Caki2 (cell line): ENCODE measurements at regions not wholly inside any gene's neighbourhood (a gene's known extent, or its start where the extent isn't known, plus 50 kb on each side); places are given as distances from the start of the nearest gene placed in this dataset.

Source experiments
- DNase-seq: peaks from one replicate; pipeline ENCODE4 v3.0.0-alpha.2; 2015; ENCODE audit warnings: low read depth
- in situ Hi-C: cut with HindIII; loops from 2 replicates; pipeline ENCODE4 v1.10.0; 2016; ENCODE audit warnings: low sequenced_read_pairs, low pct_unique_long_range_greater_than_20kb, mixed read lengths

- in situ Hi-C loops = no loop called here
These were observed 535.0 kb upstream of the CDH18 start for GRCh38 chr5:20522905-20523482.

DNA sequence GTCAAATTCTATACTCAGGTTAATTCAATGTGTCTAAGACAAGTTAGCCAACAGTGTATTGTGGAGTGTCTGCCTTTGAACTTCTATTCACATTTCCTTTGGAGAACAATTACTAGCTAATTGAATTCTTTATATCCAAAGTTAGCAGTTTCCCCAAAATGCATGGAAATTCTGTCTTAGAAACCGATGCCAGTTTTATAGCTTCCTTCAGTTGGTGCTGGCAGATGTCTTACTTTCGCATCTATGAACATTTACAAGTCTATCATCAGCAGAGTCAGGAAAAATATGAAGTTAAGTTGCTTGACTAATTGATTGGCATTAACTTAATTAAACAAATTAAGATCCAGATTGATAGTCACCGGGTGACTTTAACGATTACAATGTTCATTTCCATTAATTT, 527.6 kb upstream of the CDH18 start:
- in situ Hi-C loops = no loop called here
- DNase-seq = no peak

More at GRCh38 chr5:20522905-20523482, 535.0 kb upstream of the CDH18 start:
- no peak for DNase-seq

DNA sequence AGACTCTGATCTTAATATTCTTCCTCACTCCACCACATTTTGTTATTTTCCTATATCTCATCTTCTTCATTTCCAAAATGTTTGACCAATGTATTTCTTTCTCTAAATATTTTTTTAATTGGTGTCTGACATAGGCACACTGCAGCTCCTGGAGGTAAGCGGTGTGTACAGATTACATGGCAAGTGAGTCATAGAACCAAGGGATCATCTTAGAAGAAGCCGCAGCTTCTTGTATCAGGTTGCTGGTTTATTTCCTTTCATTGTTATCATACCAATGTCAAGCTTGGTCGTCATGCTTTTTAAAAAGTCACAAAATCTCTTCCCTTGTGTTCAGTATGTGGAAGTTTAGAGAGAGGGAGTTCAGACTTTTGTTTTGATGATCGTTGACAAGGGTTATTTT, 526.1 kb upstream of the CDH18 start:
- in situ Hi-C loops = no loop called here
- no peak for DNase-seq

DNA sequence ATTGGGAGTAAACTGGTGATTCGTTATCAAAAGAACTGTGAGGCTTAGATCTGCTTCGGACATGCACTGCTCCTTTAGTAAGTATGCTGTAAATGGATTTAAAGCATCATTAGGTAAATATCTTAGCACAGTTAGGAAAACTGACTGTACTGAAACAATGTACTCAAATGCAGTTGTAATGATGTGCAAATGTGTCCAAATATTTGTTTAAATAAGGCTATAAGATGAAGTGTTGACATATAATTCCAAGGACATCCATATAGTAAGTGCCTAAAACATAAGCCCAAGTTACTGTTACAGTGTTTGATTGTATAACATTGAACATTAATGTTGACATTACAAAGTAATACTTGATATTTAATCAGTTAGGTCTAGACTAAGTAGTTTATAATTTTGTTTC, 512.5 kb upstream of the CDH18 start:
- in situ Hi-C loops = no loop called here
- no peak for DNase-seq

DNA sequence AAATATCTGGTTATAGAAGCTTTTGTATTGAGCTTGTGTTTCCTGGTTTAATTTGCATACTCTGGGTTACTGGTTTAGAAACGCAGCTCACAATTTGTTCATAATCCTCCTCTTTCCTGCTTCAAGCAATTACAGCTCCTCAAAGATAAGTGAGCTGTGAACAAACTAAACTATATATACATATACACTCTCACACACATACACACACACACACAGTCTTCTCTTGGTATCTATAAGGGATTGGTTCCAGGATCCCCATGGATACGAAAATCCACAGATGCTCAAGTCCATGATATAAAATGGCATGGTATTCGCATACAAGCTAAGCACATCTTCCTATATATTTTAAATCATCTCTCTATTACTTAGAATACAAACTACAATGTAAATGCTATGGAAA, 510.9 kb upstream of the CDH18 start:
- in situ Hi-C loops = no loop called here

GRCh38 chr5:20498102-20498501, 510.1 kb upstream of the CDH18 start:
- in situ Hi-C loops = no loop called here
- DNase-seq = no peak

More for the DNA sequence above, 510.9 kb upstream of the CDH18 start:
- no peak for DNase-seq

- in situ Hi-C loops = no loop called here
- no peak for DNase-seq
These were observed 509.4 kb upstream of the CDH18 start for GRCh38 chr5:20497356-20497755.

DNA sequence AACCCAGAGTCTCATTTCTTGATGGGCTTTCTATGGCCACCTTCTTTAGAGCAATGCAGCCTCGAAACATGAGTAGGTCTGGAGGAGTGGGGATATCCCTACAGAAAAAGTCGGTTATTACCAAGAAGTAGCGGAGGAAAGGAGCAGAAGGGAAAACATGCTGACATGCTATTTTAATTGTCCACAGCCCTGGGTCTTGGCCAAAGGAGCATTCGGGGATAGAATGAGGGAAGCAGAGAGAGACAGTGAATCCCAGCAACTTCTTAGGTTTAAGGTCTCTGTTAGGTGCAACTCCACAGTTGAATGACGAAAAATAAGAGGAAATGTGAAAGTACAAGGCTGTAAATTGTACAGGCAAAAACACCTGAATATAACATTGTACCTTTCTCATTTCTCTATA, 506.7 kb upstream of the CDH18 start:
- DNase-seq = no peak
- in situ Hi-C loops = no loop called here

DNA sequence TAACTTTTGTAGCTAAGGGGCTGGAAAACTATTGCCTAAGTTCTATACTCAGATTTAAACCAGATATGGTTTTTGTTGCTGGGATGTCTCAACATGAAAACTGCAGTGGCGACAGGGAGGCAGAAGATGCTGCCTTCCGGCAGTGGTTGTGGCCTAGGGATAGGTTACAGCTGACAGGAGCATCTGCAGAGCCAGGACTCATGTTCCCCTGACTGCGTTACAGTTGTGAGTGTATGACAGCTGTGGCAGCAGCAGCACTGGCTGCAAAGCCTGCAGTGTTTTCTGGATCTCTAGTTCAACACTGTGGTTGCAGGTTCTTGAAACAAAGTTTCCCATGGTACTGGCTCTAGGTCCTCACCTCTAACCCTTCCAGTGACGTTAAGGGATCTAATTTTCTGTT, 498.8 kb upstream of the CDH18 start:
- in situ Hi-C loops = no loop called here
- no peak for DNase-seq

DNA sequence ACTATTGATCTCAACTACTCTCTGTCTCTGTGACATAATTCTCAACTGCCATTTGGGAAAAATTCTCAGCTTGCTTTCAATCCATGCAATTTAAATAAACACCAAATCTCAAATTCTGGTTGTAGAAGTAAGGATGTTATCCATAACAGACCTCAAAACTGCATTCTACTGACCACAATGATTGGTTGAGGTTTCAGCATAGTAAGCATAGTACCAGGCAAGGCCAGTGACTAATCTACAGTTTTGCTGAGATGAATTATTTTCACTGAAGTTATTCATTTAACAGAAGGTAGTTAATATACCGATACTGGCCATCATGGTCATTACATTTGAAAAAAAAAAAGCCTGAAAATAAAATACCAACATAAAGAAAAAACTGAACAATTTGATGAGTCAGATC, 488.0 kb upstream of the CDH18 start:
- no peak for DNase-seq
- in situ Hi-C loops = no loop called here

DNA sequence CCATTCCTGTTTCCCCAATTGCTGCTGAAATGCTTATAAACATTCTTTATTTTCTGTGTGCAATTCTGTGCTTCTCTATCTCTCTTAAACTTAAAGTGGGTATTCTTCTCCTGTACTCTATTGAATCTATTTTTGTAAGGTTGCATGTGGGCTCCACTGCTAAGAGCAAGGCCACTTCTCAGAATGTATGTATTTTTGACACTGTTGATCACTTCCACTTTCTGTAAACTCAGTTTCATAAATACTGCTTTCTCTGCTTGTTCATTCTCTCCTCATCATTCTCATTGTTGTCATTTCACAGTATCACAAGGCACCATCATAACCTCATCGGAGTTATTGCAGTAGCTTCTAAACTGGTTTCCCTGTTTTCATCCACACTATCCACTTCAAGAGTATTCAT, 483.0 kb upstream of the CDH18 start:
- no peak for DNase-seq
- in situ Hi-C loops = no loop called here

GRCh38 chr5:20469792-20470191, 481.8 kb upstream of the CDH18 start:
- in situ Hi-C loops = no loop called here
- no peak for DNase-seq

DNA sequence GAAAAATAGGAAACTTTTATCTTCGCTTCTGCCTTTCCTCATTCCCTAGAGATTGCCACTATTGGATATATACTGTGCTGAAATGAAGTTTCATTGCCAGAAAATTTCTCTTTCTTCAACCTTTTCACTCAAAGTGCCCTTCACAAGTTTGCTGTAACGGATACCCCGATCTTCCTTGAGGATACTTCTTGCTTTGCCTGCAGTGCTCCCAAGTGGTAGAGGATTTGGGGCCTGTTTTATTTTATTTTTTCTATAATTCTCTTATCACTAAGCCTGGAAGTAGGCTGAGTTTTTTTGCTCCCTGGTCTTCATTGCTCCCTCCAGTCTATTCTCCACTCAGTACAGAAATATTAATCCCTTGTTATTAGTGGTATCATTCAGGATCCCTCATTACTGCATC, 481.4 kb upstream of the CDH18 start:
- no peak for DNase-seq
- in situ Hi-C loops = no loop called here

DNA sequence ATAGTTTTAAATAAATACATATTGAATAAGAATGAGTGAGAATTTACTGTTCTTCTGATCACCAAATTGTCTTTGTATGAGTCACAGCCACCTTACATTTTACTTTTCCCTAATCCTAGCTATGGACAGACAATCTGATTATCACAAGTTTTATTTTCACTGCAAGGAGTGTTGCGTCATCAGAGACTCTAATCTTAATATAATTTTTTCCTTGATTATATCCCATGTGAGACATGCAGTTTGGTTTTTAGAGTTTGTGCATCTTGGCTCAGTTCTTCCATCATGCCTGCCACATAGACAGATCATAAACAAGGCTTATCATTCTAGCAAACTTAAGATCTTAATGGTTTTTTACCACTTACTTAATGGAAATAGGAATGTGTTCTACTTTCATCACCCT, 478.5 kb upstream of the CDH18 start:
- in situ Hi-C loops = no loop called here
- DNase-seq = no peak

DNA sequence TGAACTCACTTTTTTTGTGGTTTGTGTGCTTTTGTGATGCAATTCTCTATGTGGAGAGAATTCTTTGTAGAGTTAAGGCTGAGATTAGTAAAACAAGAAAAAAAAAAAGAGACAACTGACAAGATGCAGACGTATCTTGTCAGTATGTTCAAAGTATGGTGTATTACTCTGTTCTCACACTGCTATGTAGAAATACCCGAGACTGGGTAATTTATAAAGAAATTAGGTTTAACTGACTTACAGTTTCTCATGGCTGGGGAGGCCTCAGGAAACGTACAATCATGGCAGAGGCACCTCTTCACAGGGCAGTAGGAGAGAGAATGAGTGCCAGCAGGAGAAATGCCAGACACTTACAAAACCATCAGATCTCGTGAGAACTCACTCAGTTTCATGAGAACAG, 475.2 kb upstream of the CDH18 start:
- in situ Hi-C loops = no loop called here
- no peak for DNase-seq

DNA sequence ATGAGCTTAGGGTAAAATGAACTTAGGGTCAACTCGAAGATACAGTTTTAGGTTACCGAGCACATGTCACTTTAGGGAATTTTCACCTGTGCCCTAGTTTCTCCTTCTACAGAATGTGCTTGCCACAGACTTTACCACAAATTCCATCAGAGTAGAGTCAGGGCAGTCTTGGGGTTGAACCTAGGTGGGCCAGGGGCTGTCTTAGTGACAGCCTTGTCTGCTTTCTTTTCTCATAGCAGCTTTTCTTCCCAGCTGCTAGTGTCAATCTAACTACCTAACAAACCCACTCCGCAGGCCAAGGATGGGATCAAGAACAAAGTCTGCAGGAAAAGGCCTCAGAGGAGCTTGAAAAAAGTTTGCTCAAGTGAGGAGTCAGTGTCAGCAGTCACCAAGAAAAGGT, 458.1 kb upstream of the CDH18 start:
- in situ Hi-C loops = no loop called here
- DNase-seq = no peak

- DNase-seq = no peak
- in situ Hi-C loops = no loop called here
These were observed 457.4 kb upstream of the CDH18 start for GRCh38 chr5:20445326-20445860.

DNA sequence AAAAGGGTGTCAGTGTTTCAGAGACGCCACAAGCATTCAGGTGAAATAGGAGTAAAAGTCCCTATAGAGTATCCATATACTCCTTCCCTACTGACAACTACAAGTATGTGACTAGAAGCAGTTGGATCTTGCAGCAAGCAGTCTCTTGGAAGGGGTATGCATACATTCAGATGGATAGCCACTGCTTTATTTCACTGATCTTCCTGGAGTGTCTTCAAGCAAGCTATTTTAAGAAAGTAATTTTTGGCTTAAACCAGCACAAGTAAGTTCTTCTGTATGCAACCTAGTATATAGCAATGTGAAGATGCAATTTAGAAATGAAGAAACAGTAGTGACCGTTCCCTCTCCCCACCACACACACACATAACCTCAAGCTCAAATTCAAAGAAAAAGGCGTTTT, 446.8 kb upstream of the CDH18 start:
- DNase-seq = no peak
- in situ Hi-C loops = no loop called here

GRCh38 chr5:20420991-20421595, 433.1 kb upstream of the CDH18 start:
- in situ Hi-C loops = no loop called here
- no peak for DNase-seq
